Thyroid gland (tissue), 4 donors: ENCODE measurements at regions not wholly inside any gene's neighbourhood (a gene's known extent, or its start where the extent isn't known, plus 50 kb on each side); places are given as distances from the start of the nearest gene placed in this dataset.

Experiments used
- DNase-seq, 2 donors: peaks; one replicate each; pipeline ENCODE4 v3.0.0-alpha.2; 2019
- H3K27ac ChIP-seq, 3 donors: fragments of 200-600 bp; sonication (generic); 1 replicate in 2 of 3; 2 replicates in 1 of 3; pipeline ENCODE4 v1.5.1; 2016 to 2019; ENCODE audit warnings: mild to moderate bottlenecking in 1 of 3, moderate library complexity in 1 of 3
- H3K27me3 ChIP-seq: fragments of 200-600 bp; sonication (generic); one replicate; pipeline ENCODE4 v1.5.1; 2019
- H3K36me3 ChIP-seq, 2 donors: fragments of 200-600 bp; sonication (generic); one replicate each; pipeline ENCODE4 v1.5.1; 2016 to 2019
- H3K4me1 ChIP-seq, 2 donors: fragments of 200-600 bp; sonication (generic); one replicate each; pipeline ENCODE4 v1.5.1; 2017 to 2019
- H3K4me3 ChIP-seq, 3 donors: fragments of 200-600 bp; sonication (generic); replicated peaks in 1 of 3; 1 replicate in 2 of 3; 2 replicates in 1 of 3; pipeline ENCODE4 v1.5.1; 2016; ENCODE audit warnings: mild to moderate bottlenecking in 1 of 3
- H3K9me3 ChIP-seq: fragments of 200-600 bp; sonication (generic); one replicate; pipeline ENCODE4 v1.5.1; 2017
- CTCF ChIP-seq, 6 experiments: fragments of 200-600 bp in 3 of 6; fragments of 450-650 bp in 3 of 6; sonication (generic) in 3 of 6; IDR thresholded peaks; one replicate each; pipeline ENCODE4 v1.5.1; 2016 to 2019; ENCODE audit warnings: antibody characterized with exemption in 6 of 6, mild to moderate bottlenecking in 2 of 6, inconsistent platforms in 1 of 6, moderate library complexity in 1 of 6
- POLR2A ChIP-seq, 2 donors: fragments of 450-650 bp; IDR thresholded peaks; one replicate each; pipeline ENCODE4 v1.6.1; 2017; ENCODE audit warnings: antibody characterized with exemption in 2 of 2, mild to moderate bottlenecking in 2 of 2, moderate library complexity in 1 of 2
- WGBS, 2 donors: methylation state at CpG; one replicate each; pipeline ENCODE4 v1.1.5; 2017; 5-methylcytosine and 5-hydroxymethylcytosine counted together
- intact Hi-C: fragments of 100-400 bp; cut with DNase I; formaldehyde crosslinking; loops from one replicate; pipeline ENCODE4 v1.15.1; 2023

- no peak for DNase-seq
- intact Hi-C loops: no loop called here
These were observed 221.2 kb downstream of the ADRA2A start for GRCh38 chr10:111298031-111298430.

GRCh38 chr10:111299037-111299436 is 222.2 kb downstream of the ADRA2A start:
- WGBS, 2 donors: 98 to 100% methylated on average over 2 of the region's 2 CpGs
- no peak for DNase-seq
- no peaks in the 10 kb centered on the region for H3K27me3 ChIP-seq
- intact Hi-C loops: no loop called here
- no peaks in the 10 kb centered on the region for H3K36me3 ChIP-seq
- H3K9me3 ChIP-seq: no peaks in the 10 kb centered on the region
- H3K4me1 ChIP-seq: no peaks in the 10 kb centered on the region
- H3K4me3 ChIP-seq: no peak overlapping the region
- no peak for TF ChIP-seq POLR2A (IDR thresholded peaks at IDR 0.05)
- TF ChIP-seq CTCF (IDR thresholded peaks at IDR 0.05): no peak
- H3K27ac ChIP-seq: no peak overlapping the region

More at GRCh38 chr10:111298031-111298430, 221.2 kb downstream of the ADRA2A start:
- Histone ChIP-seq H3K4me3 (no peak overlapping the region), H3K9me3 (no peaks in the 10 kb centered on the region), H3K4me1 (no peaks in the 10 kb centered on the region), H3K27ac (no peak overlapping the region), H3K27me3 (no peaks in the 10 kb centered on the region), H3K36me3 (no peaks in the 10 kb centered on the region)
- TF ChIP-seq POLR2A (IDR thresholded peaks at IDR 0.05) (no peak), CTCF (IDR thresholded peaks at IDR 0.05) (no peak)
- 50 to 69% methylated on average over 4 of the region's 4 CpGs for WGBS, 2 donors

GRCh38 chr10:111303887-111304286 is 227.1 kb downstream of the ADRA2A start:
- H3K9me3 ChIP-seq: no peaks in the 10 kb centered on the region
- no peaks in the 10 kb centered on the region for H3K4me1 ChIP-seq
- H3K4me3 ChIP-seq: no peak overlapping the region
- no peaks in the 10 kb centered on the region for H3K27me3 ChIP-seq
- DNase-seq: no peak
- WGBS, 2 donors: 82 to 86% methylated on average over 4 of the region's 4 CpGs
- H3K36me3 ChIP-seq: no peaks in the 10 kb centered on the region
- intact Hi-C loops: no loop called here
- H3K27ac ChIP-seq: no peak overlapping the region
- TF ChIP-seq POLR2A (IDR thresholded peaks at IDR 0.05) (no peak), CTCF (IDR thresholded peaks at IDR 0.05) (no peak)

- Histone ChIP-seq H3K4me1 (no peaks in the 10 kb centered on the region), H3K9me3 (no peaks in the 10 kb centered on the region), H3K27ac (no peak overlapping the region), H3K36me3 (no peaks in the 10 kb centered on the region), H3K4me3 (no peak overlapping the region), H3K27me3 (no peaks in the 10 kb centered on the region)
- TF ChIP-seq CTCF (IDR thresholded peaks at IDR 0.05) (no peak), POLR2A (IDR thresholded peaks at IDR 0.05) (no peak)
- intact Hi-C loops: no loop called here
- 39 to 46% methylated on average over 4 of the region's 4 CpGs for WGBS, 2 donors
- DNase-seq: no peak
These were observed 239.9 kb downstream of the ADRA2A start for GRCh38 chr10:111316722-111317212.

- Histone ChIP-seq H3K27me3 (no peaks in the 10 kb centered on the region), H3K27ac (no peak overlapping the region), H3K4me3 (no peak overlapping the region), H3K36me3 (no peaks in the 10 kb centered on the region), H3K9me3 (no peaks in the 10 kb centered on the region), H3K4me1 (no peaks in the 10 kb centered on the region)
- intact Hi-C loops: no loop called here
- no peak for DNase-seq
- no peak for TF ChIP-seq POLR2A (IDR thresholded peaks at IDR 0.05)
- TF ChIP-seq CTCF (IDR thresholded peaks at IDR 0.05): no peak
These were observed 243.0 kb downstream of the ADRA2A start for GRCh38 chr10:111319866-111320265.
